Fibroblast of pulmonary artery (primary cell): ENCODE measurements at regions not wholly inside any gene's neighbourhood (a gene's known extent, or its start where the extent isn't known, plus 50 kb on each side); places are given as distances from the start of the nearest gene placed in this dataset.
"Not testable (repeated sequence)": the region's sequence is repeated elsewhere in the genome, so short reads cannot be mapped to it uniquely, and the experiment has no call there.

Source experiments
- DNase-seq: peaks from one replicate; pipeline ENCODE4 v3.0.0-alpha.2; 2010; ENCODE audit warnings: low read depth
- H3K4me3 ChIP-seq: replicated peaks from 2 replicates; pipeline ENCODE4 v1.5.1; 2011; ENCODE audit warnings: low read depth, mild to moderate bottlenecking, control low read depth, low read length, moderate library complexity
- CTCF ChIP-seq: IDR thresholded peaks from 2 replicates; pipeline ENCODE4 v1.5.1; 2011; ENCODE audit warnings: mild to moderate bottlenecking, control low read depth, low read length, inconsistent platforms; ENCODE audit errors: missing control alignments

- no peak for DNase-seq
- no peak for TF ChIP-seq CTCF
- H3K4me3 ChIP-seq = no peak overlapping the region
These were observed 138.3 kb downstream of the CRLF2 start for GRCh38 chrX:1074172-1074571.

- TF ChIP-seq CTCF = no peak
- no peak for DNase-seq
- no peak overlapping the region for H3K4me3 ChIP-seq
These were observed 139.6 kb downstream of the CRLF2 start for GRCh38 chrX:1072637-1073377.

GRCh38 chrX:1071351-1071750, 141.1 kb downstream of the CRLF2 start:
- no peak for TF ChIP-seq CTCF
- no peak for DNase-seq

GRCh38 chrX:1062351-1062750, 150.1 kb downstream of the CRLF2 start:
- no peak for TF ChIP-seq CTCF
- no peak for DNase-seq
- no peak overlapping the region for H3K4me3 ChIP-seq

More at GRCh38 chrX:1071351-1071750, 141.1 kb downstream of the CRLF2 start:
- no peak overlapping the region for H3K4me3 ChIP-seq

- no peak for DNase-seq
- H3K4me3 ChIP-seq = no peak overlapping the region
- TF ChIP-seq CTCF = no peak
These were observed 151.9 kb downstream of the CRLF2 start for GRCh38 chrX:1060562-1060960.

GRCh38 chrX:1059576-1060561, 152.6 kb downstream of the CRLF2 start:
- H3K4me3 ChIP-seq = no peak overlapping the region
- DNase-seq = no peak
- no peak for TF ChIP-seq CTCF

GRCh38 chrX:1053600-1053999, 158.8 kb downstream of the CRLF2 start:
- not testable (repeated sequence) for H3K4me3 ChIP-seq, DNase-seq
